Osteocyte (in vitro differentiated cells): ENCODE measurements at regions not wholly inside any gene's neighbourhood (a gene's known extent, or its start where the extent isn't known, plus 50 kb on each side); places are given as distances from the start of the nearest gene placed in this dataset.

ENCODE experiments used
- DNase-seq: peaks from one replicate; pipeline ENCODE4 v3.0.0; 2021; ENCODE audit warnings: mixed read lengths; ENCODE audit not compliant: unreplicated experiment; ENCODE audit errors: extremely low spot score
- H3K27ac Mint-ChIP-seq: one replicate; pipeline ENCODE4 v1.8.0; 2021; ENCODE audit warnings: mild to moderate bottlenecking, mixed read lengths; ENCODE audit not compliant: unreplicated experiment
- H3K27me3 Mint-ChIP-seq: one replicate; pipeline ENCODE4 v1.8.0; 2021; ENCODE audit warnings: mixed read lengths; ENCODE audit not compliant: unreplicated experiment
- H3K36me3 Mint-ChIP-seq: one replicate; pipeline ENCODE4 v1.8.0; 2021; ENCODE audit warnings: mixed read lengths; ENCODE audit not compliant: unreplicated experiment
- H3K4me1 Mint-ChIP-seq: one replicate; pipeline ENCODE4 v1.8.0; 2021; ENCODE audit warnings: mixed read lengths; ENCODE audit not compliant: unreplicated experiment
- H3K4me3 Mint-ChIP-seq: one replicate; pipeline ENCODE4 v1.8.0; 2021; ENCODE audit warnings: mild to moderate bottlenecking, moderate library complexity, mixed read lengths; ENCODE audit not compliant: unreplicated experiment
- H3K9me3 Mint-ChIP-seq: one replicate; pipeline ENCODE4 v1.8.0; 2021; ENCODE audit warnings: mixed read lengths; ENCODE audit not compliant: unreplicated experiment
- TF ChIP-seq, protein P1 (sequence below): fragments of 200-600 bp; sonication (generic); IDR thresholded peaks from 2 replicates; pipeline ENCODE4 v1.5.0; 2021; ENCODE audit warnings: antibody characterized with exemption, mild to moderate bottlenecking, moderate library complexity

DNA sequence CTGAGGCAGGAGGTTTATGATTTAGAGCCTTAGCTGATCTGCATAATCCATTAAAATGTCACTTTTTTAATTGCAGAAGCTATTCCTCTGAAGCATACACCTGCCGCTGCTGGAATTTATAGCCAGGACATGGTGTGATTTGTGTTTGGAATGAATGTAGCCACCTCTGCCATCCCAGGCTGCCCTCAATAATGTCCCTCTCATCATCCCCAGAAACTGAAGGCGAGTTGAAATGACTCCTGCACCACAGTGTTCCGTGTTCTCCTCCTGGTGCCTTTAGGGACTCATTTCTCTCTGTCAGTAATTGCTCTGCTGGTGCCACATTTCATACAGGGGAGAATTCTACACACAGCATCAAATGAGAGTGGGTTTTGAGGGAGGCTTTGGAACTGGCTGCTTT is 191.0 kb downstream of the C11orf91 start:
- Mint-ChIP-seq H3K4me1 (no peaks in the 10 kb centered on the region), H3K27me3 (no peaks in the 10 kb centered on the region), H3K4me3 (no peak overlapping the region), H3K27ac (no peak overlapping the region), H3K9me3 (no peaks in the 10 kb centered on the region), H3K36me3 (no peaks in the 10 kb centered on the region)
- TF ChIP-seq, protein P1, sequence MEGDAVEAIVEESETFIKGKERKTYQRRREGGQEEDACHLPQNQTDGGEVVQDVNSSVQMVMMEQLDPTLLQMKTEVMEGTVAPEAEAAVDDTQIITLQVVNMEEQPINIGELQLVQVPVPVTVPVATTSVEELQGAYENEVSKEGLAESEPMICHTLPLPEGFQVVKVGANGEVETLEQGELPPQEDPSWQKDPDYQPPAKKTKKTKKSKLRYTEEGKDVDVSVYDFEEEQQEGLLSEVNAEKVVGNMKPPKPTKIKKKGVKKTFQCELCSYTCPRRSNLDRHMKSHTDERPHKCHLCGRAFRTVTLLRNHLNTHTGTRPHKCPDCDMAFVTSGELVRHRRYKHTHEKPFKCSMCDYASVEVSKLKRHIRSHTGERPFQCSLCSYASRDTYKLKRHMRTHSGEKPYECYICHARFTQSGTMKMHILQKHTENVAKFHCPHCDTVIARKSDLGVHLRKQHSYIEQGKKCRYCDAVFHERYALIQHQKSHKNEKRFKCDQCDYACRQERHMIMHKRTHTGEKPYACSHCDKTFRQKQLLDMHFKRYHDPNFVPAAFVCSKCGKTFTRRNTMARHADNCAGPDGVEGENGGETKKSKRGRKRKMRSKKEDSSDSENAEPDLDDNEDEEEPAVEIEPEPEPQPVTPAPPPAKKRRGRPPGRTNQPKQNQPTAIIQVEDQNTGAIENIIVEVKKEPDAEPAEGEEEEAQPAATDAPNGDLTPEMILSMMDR = no peak
- no peak for DNase-seq

DNA sequence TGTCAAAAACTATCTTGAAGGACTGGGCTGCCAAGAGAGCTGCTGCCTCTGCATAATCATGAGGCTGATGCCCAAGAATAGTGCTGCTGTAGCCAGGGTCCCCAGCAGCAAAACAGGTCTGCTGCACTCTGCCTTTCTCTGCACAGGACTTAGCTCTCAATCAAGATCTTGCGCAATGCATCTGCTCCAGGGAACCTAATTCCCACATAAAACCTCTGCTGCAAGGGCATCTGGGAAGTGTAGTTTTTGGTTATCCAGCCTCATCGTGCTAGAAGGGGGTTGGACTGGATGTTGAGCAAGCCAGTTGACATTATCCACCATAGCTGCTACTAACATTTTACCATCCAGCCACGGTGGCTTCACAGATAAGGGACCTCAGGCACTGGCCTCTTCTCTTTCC is 192.7 kb downstream of the C11orf91 start:
- Mint-ChIP-seq H3K4me1 (no peaks in the 10 kb centered on the region), H3K27ac (no peak overlapping the region), H3K9me3 (no peaks in the 10 kb centered on the region), H3K27me3 (no peaks in the 10 kb centered on the region), H3K4me3 (no peak overlapping the region), H3K36me3 (no peaks in the 10 kb centered on the region)
- DNase-seq = no peak
- TF ChIP-seq, protein P1 = no peak

DNA sequence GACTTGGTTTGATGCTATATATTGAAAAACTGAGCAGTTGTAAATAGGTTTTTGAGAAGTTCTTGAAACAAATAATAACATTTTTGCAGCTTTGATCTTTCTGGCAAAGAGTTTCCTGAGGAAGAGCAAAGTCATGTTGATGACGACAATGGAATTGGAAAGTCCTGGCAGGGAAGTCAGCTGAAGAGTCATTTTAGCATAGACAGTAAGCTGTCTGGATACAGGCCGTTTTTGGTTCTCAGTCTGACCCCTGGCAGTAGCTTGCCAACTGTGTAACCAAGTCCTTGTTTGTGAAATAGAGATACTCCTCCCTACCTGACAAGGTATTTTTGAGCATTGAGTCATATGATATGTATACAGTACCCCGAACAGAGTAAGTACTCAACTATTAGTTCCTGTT is 193.3 kb downstream of the C11orf91 start:
- DNase-seq = no peak
- Mint-ChIP-seq H3K4me3 (no peak overlapping the region), H3K4me1 (no peaks in the 10 kb centered on the region), H3K36me3 (no peaks in the 10 kb centered on the region), H3K27ac (no peak overlapping the region), H3K9me3 (no peaks in the 10 kb centered on the region), H3K27me3 (no peaks in the 10 kb centered on the region)
- TF ChIP-seq, protein P1 = no peak

DNA sequence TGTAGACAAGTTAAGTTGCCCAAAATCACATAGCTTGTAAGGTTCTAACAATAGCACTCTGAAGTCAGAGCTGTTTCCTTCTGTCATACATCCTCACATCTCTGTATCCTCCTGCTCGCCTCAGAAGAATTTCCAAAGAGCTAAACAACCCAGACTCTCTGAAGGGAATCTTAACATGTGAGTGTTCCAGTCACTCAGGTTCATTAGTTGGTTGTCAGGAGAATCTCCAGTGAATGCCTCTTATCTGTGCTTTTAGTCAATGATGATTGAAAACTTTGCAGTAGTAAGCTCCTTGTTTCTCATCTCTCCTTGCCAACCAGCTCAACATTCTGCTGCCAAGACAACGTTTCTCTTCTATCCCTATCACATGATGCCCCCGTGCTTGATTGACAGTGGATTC is 195.5 kb downstream of the C11orf91 start:
- Mint-ChIP-seq H3K36me3 (no peaks in the 10 kb centered on the region), H3K27ac (no peak overlapping the region), H3K9me3 (no peaks in the 10 kb centered on the region), H3K4me3 (no peak overlapping the region), H3K4me1 (no peaks in the 10 kb centered on the region), H3K27me3 (no peaks in the 10 kb centered on the region)
- TF ChIP-seq, protein P1 = no peak
- no peak for DNase-seq

DNA sequence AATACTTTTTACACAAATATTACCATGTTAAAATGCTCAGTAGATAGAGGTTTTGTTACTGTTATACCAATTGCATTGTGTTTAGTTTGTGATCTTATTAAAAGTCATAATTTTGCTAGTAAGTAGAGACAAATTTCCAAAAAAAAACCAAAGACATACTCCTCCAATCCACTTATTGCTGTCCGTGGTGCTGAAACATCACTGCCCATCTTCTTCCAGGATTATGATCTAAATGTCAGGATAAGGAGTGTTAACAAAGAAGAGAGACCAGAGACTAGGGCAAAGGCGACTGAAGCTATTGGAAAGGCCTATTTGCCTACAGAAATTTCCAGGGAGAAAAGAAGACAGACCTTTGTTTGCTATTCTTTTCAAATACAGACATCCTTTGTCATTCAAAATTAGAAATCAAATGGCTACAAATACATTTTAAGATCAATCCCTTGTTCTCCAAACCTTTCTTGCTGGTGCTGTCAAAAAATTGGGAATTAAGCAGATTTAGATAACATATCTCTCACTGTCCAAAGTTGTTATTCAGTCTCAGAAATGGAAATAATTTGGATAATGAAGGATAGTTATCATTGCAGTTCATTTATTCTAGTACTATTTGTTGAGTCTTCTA is 199.7 kb downstream of the C11orf91 start:
- Mint-ChIP-seq H3K9me3 (no peaks in the 10 kb centered on the region), H3K4me3 (no peak overlapping the region), H3K36me3 (no peaks in the 10 kb centered on the region), H3K27me3 (no peaks in the 10 kb centered on the region), H3K4me1 (no peaks in the 10 kb centered on the region), H3K27ac (no peak overlapping the region)
- TF ChIP-seq, protein P1 = no peak
- no peak for DNase-seq
